HG02884 (cell line): ENCODE measurements at regions not wholly inside any gene's neighbourhood (a gene's known extent, or its start where the extent isn't known, plus 50 kb on each side); places are given as distances from the start of the nearest gene placed in this dataset.

Experiments used
- ATAC-seq: cut with Tn5 transposase; IDR thresholded peaks from one replicate; pipeline ENCODE4 v1.9.1; 2021; ENCODE audit warnings: mild to moderate bottlenecking, moderate library complexity; ENCODE audit not compliant: unreplicated experiment

DNA sequence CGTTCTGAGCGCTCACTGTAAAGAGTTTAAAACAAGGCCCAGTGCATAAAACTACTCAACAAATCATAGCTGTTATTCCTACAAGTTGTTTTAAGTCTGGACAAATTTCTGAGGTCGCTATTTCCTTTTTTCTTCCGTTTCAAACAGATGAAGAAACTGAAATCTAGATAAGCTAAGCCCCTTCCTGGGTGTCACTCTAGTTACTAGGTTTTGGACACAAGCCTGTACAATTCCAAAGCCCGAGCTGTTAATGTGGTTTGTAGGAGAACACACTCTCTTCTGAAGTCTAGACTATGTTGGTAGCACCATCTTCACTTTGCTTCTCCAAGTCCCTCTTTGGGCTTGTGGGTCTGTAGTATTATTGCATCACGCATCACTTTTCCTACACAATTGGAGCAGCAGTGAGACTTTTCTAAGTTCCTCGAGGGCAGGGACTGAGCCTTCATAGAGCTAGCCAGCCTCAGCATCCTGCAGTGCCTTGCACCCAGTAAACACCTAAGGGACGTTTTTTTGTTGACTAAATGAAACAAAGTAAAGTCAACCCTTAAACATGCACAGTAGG, 142.6 kb upstream of the PROK2 start:
- ATAC-seq = no peak

DNA sequence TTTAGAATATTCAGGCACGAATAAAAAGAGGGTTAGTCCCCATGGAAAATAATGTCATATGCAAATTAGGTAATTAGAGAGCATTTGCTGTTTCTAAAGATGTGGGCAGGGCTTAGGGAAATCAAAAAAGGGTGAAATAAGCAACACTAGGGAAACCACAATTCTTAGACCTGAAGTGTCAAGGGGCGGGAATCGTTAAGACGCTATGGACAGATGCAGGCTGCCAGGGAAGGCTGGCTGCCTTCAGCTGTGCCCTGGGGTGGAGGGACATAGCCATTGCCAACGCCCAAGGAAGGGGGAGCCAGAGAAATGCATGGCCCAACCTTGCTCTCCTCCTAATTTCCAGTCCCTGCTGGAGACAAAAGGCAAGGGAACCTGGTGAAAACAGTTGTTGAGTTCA, 141.7 kb upstream of the PROK2 start:
- no peak for ATAC-seq

GRCh38 chr3:71926262-71926600, 141.3 kb upstream of the PROK2 start:
- peak; percentile 36 for ATAC-seq

GRCh38 chr3:71925511-71926261, 140.7 kb upstream of the PROK2 start:
- peak; percentile 77 for ATAC-seq

- ATAC-seq = no peak
Measured at GRCh38 chr3:71924721-71925120, 139.8 kb upstream of the PROK2 start.

- no peak for ATAC-seq
Measured at GRCh38 chr3:71921036-71921435, 136.1 kb upstream of the PROK2 start.

- no peak for ATAC-seq
Measured at GRCh38 chr3:71919572-71919971, 134.6 kb upstream of the PROK2 start.

DNA sequence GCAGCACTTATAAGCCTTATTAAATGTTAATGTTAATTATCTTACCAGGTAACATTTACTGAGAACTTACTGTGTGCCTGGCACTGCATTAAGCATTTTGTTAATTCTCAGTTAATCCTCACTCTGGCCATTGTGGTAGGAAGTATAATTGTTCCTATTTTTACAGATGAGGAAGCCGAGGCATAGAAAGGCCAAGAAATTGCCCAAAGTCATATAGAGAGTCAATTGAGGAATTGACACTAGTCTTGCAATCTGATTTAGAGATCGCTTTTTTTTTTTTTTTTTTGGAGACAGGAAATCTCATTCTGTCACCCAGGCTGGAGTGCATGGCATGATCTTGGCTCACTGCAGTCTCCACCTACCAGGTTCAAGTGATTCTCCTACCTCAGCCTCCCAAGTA, 132.6 kb upstream of the PROK2 start:
- ATAC-seq = no peak

DNA sequence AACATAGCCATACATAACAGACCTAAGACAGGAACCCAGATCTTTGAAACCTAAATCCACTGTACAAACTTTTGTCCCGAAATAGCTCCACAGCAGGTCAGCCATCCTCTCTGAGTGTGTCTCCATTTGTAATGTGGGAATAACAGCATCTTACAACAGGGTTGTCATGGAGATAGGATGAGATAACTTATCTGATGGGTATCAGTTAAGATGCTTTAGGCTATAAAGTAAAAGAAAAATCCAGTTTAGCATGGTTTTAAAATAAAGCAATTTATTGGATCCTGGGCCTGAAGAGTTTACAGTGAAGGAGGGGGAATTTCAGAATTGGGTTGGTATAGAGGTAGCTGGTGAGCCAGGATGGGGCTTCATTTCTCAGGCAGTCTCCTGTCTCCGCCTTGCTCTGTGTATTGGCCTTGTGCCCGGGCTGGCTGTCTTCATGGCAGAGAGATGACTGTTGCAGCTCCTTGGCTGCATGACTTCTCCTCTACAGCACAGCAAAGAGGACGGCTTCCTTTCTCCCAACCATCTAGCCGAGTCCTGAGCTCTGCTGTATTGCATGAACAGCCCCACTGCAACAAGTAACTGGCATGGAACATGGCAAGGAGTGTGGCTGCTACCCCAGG, 131.9 kb upstream of the PROK2 start:
- no peak for ATAC-seq

DNA sequence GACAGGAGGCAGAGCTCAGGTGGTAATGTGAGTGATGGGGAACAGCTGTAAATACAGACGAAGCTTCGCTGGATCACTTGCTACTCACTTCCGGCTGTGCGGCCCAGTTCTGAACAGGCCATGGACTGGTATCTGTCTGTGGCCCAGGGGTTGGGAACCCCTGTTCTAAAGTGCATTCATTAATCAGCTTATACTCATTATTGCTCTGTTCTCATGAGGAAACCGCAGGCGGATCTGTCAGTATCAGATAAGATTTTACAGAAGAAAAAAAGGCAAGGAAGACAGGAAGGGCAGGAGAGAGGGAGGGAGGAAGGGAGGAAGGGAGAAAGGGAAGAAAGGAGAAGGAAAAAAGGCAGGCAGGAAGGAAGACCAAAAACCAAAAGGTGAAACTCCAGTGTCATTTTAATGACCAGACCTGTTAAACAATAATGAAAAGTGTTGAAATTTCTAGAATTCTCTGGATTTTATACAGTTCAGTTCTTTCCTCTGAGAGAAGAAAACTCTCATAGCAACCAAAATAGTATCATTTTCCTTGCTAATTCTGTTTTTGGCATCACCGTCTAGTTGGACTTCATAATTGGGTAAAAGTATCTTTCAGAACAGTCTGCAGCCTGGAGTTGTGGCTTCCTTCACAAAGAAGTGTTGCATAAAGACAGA, 128.0 kb upstream of the PROK2 start:
- no peak for ATAC-seq

- ATAC-seq = no peak
Measured at GRCh38 chr3:71910108-71910507, 125.2 kb upstream of the PROK2 start.

DNA sequence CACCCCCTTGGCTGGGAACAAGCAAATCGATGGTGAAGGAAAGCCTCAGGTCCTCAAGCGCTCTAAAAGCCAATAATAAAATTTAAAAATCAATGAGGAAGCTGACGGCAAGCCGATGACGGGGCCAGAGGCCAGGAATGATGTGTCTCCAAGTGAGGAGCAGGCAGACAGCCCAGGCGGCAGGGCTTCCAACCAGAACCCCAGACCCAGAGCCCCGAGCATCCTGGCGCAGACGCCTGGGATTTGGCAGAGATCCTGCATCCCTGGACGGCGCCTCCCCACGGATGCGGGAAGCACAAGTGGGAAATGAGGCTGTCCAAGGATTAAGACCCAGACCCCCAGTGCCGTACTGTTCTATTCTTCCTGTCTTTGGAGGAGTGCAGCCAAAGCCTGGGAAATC, 123.0 kb upstream of the PROK2 start:
- ATAC-seq = no peak

GRCh38 chr3:71906976-71907375, 122.0 kb upstream of the PROK2 start:
- no peak for ATAC-seq

DNA sequence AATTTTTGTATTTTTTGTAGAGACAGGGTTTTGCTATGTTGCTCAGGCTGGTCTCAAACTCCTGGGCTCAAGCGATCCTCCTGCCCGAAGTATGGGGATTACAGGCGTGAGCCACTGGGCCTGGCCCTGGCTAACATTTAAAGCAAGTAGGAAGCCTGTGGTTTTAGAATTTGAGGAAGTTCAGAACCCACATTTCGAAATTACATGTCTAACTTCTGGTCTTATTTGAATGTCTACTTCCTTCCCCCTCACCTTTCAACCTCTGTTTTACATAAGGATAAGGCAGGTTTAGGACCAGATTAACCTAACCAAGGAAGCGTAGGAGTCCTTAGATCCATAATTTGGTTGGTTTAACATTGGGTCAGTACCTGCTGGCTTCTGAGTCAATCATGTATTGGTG, 120.5 kb upstream of the PROK2 start:
- ATAC-seq = peak; percentile 88

DNA sequence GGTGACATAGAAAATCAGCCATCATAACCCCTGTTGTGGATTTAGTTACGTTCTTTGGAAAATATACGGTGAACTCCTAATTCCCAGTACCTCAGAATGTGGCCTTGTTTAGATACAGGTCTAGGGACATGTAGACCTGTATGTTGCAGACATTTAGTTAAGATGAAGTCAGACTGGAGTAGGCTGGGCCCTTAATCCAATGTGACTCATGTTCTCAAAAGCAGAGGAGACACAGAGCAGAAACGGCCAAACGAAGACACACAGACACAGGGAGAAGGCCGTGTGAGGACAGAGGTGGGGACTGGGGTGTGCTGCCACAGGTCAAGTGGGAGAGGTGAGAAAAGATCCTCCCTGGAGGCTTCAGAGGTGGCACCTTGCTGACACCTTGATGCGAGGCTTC, 119.0 kb upstream of the PROK2 start:
- no peak for ATAC-seq

GRCh38 chr3:71903112-71903495, 118.2 kb upstream of the PROK2 start:
- ATAC-seq = no peak

DNA sequence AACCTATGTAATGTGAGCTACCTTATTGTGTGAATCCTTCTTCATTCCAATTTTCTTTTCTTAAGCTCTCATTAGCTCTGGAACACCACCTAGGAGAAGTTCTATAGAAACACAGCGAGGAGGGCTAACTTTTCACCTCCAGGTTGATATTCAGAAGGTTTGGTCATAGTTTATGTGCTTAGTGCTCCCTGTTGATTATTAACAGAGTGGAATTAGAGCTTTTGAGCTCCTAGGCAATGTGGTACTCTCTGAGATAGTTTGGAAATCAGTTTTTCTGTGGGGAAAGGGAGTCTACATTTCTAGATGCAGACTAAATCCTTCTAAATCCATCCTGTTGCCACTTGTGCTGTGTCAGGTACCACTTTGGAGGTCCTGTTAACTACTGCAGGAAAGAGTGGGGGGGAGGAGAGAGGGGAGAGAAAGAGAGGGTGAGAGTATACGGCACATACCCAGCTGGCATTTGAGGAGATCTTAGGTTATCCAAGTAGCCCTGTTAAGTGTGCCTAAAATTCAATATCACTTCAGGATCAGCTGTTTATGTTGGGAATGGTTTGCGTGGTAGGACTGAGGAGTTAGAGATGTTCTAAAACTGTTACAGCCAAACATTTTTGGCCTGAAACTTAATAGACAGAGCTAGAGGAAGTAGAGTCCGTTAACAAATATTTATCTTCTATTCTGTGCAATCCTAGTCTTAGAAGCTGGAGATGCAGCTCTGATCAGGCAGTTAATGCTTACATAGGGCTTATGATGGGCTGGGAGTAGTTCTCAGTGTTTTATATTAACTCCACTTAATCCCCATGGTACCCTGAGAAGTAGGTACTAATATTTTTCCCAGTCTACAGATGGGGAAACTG, 117.5 kb upstream of the PROK2 start:
- no peak for ATAC-seq

DNA sequence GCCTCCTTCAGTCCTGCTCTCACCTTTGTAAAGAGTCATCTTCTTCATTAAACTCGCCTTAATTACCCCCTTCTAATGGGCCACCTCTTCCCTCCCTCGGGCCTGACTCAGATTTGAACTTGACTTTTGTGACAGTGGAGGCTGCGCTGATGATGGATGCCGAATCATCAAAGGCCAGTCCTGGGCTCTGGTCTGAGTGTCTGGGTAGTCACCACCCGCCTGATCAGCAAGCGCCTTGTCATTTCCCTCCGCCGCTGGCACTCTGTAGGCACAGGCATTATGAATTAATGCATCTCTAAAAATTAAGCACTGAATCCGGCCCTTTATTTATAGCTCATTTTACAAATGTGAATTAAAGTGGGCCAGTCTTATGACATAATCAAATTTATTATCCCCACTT, 116.7 kb upstream of the PROK2 start:
- no peak for ATAC-seq

- no peak for ATAC-seq
Measured at GRCh38 chr3:71900057-71900456, 115.1 kb upstream of the PROK2 start.

GRCh38 chr3:71896751-71897150, 111.8 kb upstream of the PROK2 start:
- no peak for ATAC-seq
